DOHH2 (cell line): ENCODE measurements at regions not wholly inside any gene's neighbourhood (a gene's known extent, or its start where the extent isn't known, plus 50 kb on each side); places are given as distances from the start of the nearest gene placed in this dataset.

Experiments used
- EZH2phosphoT487 ChIP-seq: fragments of 200-600 bp; sonication (generic); IDR thresholded peaks from 2 replicates; pipeline ENCODE4 v1.6.1; 2017; ENCODE audit warnings: borderline replicate concordance, mild to moderate bottlenecking, antibody characterized with exemption, low read length, moderate library complexity, mixed read lengths
- TF ChIP-seq, protein P1 (sequence below): fragments of 200-600 bp; sonication (generic); IDR thresholded peaks from one replicate; pipeline ENCODE4 v1.5.1; 2014; ENCODE audit warnings: antibody characterized with exemption, mild to moderate bottlenecking, low read depth, low read length; ENCODE audit not compliant: poor library complexity, severe bottlenecking

DNA sequence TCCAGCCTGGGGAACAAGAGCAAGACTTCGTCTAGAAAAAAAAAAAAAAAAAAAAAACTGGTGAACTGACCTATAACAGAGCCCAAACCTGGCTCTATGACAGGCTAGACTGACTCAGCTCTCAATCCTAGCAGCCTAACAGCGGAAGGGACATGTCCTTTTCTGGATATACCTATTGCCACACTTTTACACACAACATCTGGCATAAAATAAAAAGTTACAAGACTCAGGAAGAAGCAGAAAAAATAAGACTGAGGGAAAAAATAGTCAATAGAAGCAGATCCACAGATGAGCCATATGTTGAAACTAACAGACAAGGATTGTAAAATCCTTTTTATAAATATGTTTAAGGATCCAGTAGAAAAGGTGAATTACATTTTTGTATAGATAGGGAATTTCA is 57.5 kb upstream of the IPO9 start:
- TF ChIP-seq, protein P1, sequence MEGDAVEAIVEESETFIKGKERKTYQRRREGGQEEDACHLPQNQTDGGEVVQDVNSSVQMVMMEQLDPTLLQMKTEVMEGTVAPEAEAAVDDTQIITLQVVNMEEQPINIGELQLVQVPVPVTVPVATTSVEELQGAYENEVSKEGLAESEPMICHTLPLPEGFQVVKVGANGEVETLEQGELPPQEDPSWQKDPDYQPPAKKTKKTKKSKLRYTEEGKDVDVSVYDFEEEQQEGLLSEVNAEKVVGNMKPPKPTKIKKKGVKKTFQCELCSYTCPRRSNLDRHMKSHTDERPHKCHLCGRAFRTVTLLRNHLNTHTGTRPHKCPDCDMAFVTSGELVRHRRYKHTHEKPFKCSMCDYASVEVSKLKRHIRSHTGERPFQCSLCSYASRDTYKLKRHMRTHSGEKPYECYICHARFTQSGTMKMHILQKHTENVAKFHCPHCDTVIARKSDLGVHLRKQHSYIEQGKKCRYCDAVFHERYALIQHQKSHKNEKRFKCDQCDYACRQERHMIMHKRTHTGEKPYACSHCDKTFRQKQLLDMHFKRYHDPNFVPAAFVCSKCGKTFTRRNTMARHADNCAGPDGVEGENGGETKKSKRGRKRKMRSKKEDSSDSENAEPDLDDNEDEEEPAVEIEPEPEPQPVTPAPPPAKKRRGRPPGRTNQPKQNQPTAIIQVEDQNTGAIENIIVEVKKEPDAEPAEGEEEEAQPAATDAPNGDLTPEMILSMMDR = no peak
- no peak for TF ChIP-seq EZH2phosphoT487
